ENCODE measurements at regions not wholly inside any gene's neighbourhood (a gene's known extent, or its start where the extent isn't known, plus 50 kb on each side); places are given as distances from the start of the nearest gene placed in this dataset.
A peak's percentile ranks its signal among the peaks of the same experiment; 100 is the strongest.
"Not testable (repeated sequence)": the region's sequence is repeated elsewhere in the genome, so short reads cannot be mapped to it uniquely, and the experiment has no call there.

DNA sequence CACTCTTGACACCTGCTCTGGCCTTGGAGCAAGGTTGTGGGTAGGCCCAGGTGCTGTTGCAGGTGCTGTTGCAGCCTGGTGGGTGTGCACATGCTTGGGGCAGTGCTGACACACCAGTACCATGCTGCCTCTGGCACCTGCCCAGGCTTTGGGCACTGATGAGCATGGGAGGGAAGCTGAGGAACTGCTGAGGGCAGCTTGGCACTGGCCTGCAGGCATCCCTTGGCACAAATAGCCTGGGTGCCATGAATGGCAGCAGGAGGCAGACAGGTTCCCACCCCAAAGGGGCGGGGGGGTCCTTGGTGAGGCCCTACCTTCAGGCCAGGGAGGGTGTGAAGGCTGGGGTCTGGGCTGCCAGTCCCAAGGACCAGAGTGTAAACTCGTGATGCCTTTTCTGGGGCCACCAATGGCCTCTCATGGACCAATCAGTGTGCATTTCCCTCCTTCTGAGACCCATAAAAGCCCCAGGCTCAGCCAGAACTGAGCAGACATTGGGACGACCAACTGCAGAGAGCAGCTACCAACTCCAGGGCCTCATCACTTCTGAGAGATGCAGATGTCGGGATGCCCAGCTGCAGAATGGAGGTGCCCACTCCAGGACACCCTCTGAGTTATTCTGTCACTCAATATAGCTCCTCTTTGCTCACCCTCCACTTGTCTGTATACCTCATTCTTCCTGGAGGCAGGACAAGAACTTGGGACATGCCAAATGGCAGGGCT, 547.4 kb downstream of the ZWINT start:
- Histone ChIP-seq H3K36me3 (ENCODE audit: control insufficient read depth, insufficient read depth, low read length) (no peaks in the 10 kb centered on the region), H3K27me3 (ENCODE audit: control insufficient read depth, insufficient read depth, low read length) (no peaks in the 10 kb centered on the region), H3K4me3 (ENCODE audit: low read depth, low read length) (no peak overlapping the region)
- no peak for DNase-seq (ENCODE audit: low read depth)
- TF ChIP-seq, protein P1, sequence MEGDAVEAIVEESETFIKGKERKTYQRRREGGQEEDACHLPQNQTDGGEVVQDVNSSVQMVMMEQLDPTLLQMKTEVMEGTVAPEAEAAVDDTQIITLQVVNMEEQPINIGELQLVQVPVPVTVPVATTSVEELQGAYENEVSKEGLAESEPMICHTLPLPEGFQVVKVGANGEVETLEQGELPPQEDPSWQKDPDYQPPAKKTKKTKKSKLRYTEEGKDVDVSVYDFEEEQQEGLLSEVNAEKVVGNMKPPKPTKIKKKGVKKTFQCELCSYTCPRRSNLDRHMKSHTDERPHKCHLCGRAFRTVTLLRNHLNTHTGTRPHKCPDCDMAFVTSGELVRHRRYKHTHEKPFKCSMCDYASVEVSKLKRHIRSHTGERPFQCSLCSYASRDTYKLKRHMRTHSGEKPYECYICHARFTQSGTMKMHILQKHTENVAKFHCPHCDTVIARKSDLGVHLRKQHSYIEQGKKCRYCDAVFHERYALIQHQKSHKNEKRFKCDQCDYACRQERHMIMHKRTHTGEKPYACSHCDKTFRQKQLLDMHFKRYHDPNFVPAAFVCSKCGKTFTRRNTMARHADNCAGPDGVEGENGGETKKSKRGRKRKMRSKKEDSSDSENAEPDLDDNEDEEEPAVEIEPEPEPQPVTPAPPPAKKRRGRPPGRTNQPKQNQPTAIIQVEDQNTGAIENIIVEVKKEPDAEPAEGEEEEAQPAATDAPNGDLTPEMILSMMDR (IDR thresholded peaks at IDR 0.05; ENCODE audit: insufficient read depth, low read length, poor library complexity, severe bottlenecking): no peak

DNA sequence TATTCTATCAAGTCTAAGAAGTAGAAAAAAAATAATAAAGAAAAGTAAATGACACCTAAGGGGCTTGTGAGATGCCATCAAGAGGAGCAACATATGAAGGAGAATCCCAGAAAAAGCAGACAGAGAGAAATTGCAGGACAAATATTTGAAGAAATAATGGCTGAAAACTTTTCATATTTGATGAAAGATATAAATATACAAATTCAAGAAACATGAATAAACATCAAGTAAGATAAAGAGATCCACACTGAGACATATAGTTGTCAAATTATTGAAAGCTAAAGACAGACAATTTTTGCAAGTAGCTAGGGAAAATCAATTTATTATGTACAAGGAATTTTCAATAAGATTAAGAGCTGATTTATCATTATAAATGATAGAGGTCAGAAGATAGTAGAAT, 558.0 kb downstream of the ZWINT start:
- DNase-seq (ENCODE audit: low read depth): no peak
- Histone ChIP-seq H3K36me3 (ENCODE audit: control insufficient read depth, insufficient read depth, low read length) (no peaks in the 10 kb centered on the region), H3K27me3 (ENCODE audit: control insufficient read depth, insufficient read depth, low read length) (no peaks in the 10 kb centered on the region), H3K4me3 (ENCODE audit: low read depth, low read length) (no peak overlapping the region)
- TF ChIP-seq, protein P1 (IDR thresholded peaks at IDR 0.05; ENCODE audit: insufficient read depth, low read length, poor library complexity, severe bottlenecking): no peak

DNA sequence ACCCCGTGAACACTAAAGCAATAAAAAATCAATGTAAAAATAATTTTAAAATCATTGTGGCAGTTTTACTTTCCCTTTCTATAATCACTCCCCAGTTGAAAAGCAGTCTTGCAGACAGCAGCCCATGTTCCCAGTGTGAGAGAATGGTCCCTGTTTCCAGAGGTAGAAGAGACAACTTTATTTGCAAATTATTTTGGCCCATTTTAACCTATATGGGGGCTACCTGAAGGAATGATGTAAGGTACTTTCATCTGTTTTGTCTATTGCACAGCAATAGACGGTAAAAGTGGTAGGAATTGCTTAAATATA, 559.8 kb downstream of the ZWINT start:
- DNase-seq (ENCODE audit: low read depth): no peak
- Histone ChIP-seq H3K4me3 (ENCODE audit: low read depth, low read length) (no peak overlapping the region), H3K36me3 (ENCODE audit: control insufficient read depth, insufficient read depth, low read length) (no peaks in the 10 kb centered on the region), H3K27me3 (ENCODE audit: control insufficient read depth, insufficient read depth, low read length) (no peaks in the 10 kb centered on the region)
- TF ChIP-seq, protein P1 (IDR thresholded peaks at IDR 0.05; ENCODE audit: insufficient read depth, low read length, poor library complexity, severe bottlenecking): no peak

DNA sequence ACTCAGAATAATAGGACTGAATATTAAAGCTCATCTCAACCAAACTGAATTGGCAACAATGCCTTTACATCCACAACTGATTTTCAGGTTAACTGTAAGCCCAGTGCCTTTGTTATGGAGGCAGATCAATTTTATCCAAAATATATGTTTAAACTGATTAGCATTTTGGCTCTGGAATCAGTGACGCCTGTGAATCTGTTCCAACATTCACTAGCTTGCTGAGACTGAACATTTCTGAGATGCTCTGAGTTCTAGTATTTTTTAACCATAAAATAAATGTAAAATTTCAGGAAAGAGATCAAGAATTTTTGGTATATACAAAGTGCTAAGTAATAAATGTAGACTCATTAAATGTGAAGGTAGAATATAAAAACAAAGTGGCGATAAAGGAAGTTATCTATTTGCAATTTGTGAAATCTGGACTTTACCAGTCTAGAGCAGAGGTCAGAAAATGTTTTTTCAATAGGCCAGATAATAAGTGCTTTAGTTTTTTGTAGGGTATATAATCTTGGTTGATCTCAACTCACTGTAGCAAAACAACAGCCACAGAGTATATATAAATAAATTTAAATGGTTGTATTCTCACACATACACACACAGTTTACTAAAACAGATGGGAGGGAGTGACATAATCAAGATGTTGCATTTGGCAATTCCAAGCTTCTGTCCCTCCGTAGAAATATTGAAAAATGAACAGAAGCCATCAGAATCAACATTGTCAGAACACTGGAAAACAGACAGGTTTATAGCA, 560.3 kb downstream of the ZWINT start:
- H3K36me3 ChIP-seq (ENCODE audit: control insufficient read depth, insufficient read depth, low read length): no peaks in the 10 kb centered on the region
- H3K4me3 ChIP-seq (ENCODE audit: low read depth, low read length): no peak overlapping the region
- H3K27me3 ChIP-seq (ENCODE audit: control insufficient read depth, insufficient read depth, low read length): no peaks in the 10 kb centered on the region
- DNase-seq (ENCODE audit: low read depth): no peak
- TF ChIP-seq, protein P1 (IDR thresholded peaks at IDR 0.05; ENCODE audit: insufficient read depth, low read length, poor library complexity, severe bottlenecking): no peak

DNA sequence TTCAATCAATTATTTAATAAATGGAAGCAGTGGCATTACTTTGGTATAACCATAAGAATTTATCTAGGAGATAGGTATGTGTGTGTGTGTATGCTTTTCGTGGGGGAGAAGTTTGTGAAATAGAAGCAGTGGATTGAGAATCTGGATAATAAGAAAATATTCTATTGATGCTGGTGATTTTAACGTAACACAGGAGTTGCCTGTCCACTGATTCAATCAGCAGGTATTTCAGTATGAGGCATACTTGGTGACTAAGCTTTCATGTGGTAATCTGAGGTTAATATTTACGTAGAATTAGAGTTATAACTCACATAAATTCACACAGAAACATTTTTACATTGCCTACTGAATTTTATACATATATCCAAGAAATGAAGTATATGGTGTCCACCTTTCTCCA, 568.0 kb downstream of the ZWINT start:
- peak; percentile 39 for DNase-seq (ENCODE audit: low read depth)

DNA sequence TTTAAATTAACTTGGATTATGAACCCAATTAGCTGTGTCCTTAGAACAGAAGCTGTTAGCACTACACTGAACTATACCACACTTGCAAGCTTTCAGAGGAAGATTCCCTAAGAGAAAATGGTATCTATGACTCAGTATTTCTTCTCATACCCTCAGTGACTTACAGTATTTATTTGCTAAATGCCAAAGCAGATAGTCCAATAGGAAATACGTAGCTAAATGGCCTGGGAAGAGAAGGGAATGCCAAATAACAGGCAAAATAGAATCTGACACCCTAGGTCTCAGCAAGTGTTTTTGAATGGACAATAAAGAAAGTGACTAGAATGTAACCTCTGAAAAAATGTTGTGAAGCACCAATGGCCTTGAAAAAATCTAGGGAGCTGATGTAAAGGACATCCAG, 570.8 kb downstream of the ZWINT start:
- not testable (repeated sequence) for H3K27me3 ChIP-seq (ENCODE audit: control insufficient read depth, insufficient read depth, low read length); H3K36me3 ChIP-seq (ENCODE audit: control insufficient read depth, insufficient read depth, low read length); H3K4me3 ChIP-seq (ENCODE audit: low read depth, low read length); DNase-seq (ENCODE audit: low read depth)

More for the DNA sequence above, 568.0 kb downstream of the ZWINT start:
- Histone ChIP-seq H3K27me3 (ENCODE audit: control insufficient read depth, insufficient read depth, low read length) (no peaks in the 10 kb centered on the region), H3K4me3 (ENCODE audit: low read depth, low read length) (no peak overlapping the region), H3K36me3 (ENCODE audit: control insufficient read depth, insufficient read depth, low read length) (no peaks in the 10 kb centered on the region)
- TF ChIP-seq, protein P1 (IDR thresholded peaks at IDR 0.05; ENCODE audit: insufficient read depth, low read length, poor library complexity, severe bottlenecking): no peak

All from kidney epithelial cell (primary cell).